B cell (primary cell): ENCODE measurements at regions not wholly inside any gene's neighbourhood (a gene's known extent, or its start where the extent isn't known, plus 50 kb on each side); places are given as distances from the start of the nearest gene placed in this dataset.

ENCODE experiments used
- ATAC-seq: fragments of 200-7000 bp; cut with Tn5 transposase; one replicate; pipeline ENCODE4 v1.10.0; 2021; ENCODE audit warnings: low read depth, mild to moderate bottlenecking, moderate number of reproducible peaks, moderate library complexity
- CTCF ChIA-PET: fragments of 350-600 bp; sonication (Branson Sonifier 250); formaldehyde crosslinking; loops from one replicate; lab custom pipeline; 2021; ENCODE audit warnings: antibody characterized with exemption, inconsistent platforms; lab: Charles Lee
- POLR2A ChIA-PET: fragments of 350-600 bp; sonication (Branson Sonifier 250); formaldehyde crosslinking; loops from one replicate; lab custom pipeline; 2021; ENCODE audit warnings: antibody characterized with exemption; lab: Charles Lee
- DNase-seq: peaks from one replicate; pipeline ENCODE4 v3.0.0; 2013
- H2AFZ ChIP-seq: 2 replicates; pipeline ENCODE4 v1.6.1; 2012; ENCODE audit warnings: mild to moderate bottlenecking, low read depth, low read length; ENCODE audit not compliant: insufficient read depth, poor library complexity, severe bottlenecking
- H3K27ac ChIP-seq, 2 donors: 1 replicate in 1 of 2; 2 replicates in 1 of 2; pipeline ENCODE4 v1.5.1; 2012 to 2013; ENCODE audit warnings: low read length in 2 of 2, mild to moderate bottlenecking in 2 of 2, moderate library complexity in 1 of 2
- H3K27me3 ChIP-seq, 4 experiments: fragments of 200-600 bp in 1 of 4; sonication (generic) in 1 of 4; replicated peaks in 1 of 4; 1 replicate in 2 of 4; 2 replicates in 2 of 4; pipeline versions ENCODE4 v1.6.1 to v1.7.0; 2013 to 2016; ENCODE audit warnings: low read length in 3 of 4, mild to moderate bottlenecking in 2 of 4, mixed read lengths in 1 of 4, moderate library complexity in 1 of 4; ENCODE audit not compliant: insufficient read depth in 4 of 4, control insufficient read depth in 3 of 4; ENCODE audit errors: control extremely low read depth in 1 of 4
- H3K36me3 ChIP-seq, 2 experiments: replicated peaks in 1 of 2; 1 replicate in 1 of 2; 2 replicates in 1 of 2; pipeline versions ENCODE4 v1.6.1 to v1.7.1; 2013; ENCODE audit warnings: low read length in 1 of 2; ENCODE audit not compliant: insufficient read depth in 2 of 2, control insufficient read depth in 1 of 2; ENCODE audit errors: control extremely low read depth in 1 of 2, extremely low read depth in 1 of 2
- H3K4me1 ChIP-seq, 2 donors: fragments of 200-600 bp in 1 of 2; sonication (generic) in 1 of 2; 1 replicate in 1 of 2; 2 replicates in 1 of 2; pipeline versions ENCODE4 v1.5.1 to v1.6.1; 2013 to 2017; ENCODE audit warnings: low read length in 2 of 2; ENCODE audit not compliant: control insufficient read depth in 2 of 2, insufficient read depth in 2 of 2
- H3K4me2 ChIP-seq: replicated peaks from 2 replicates; pipeline ENCODE3; 2012; ENCODE audit warnings: mild to moderate bottlenecking, low read depth, low read length; ENCODE audit not compliant: poor library complexity, severe bottlenecking
- H3K4me3 ChIP-seq, 5 experiments: fragments of 200-600 bp in 1 of 5; sonication (generic) in 1 of 5; 1 replicate in 3 of 5; 2 replicates in 2 of 5; pipeline versions ENCODE4 v1.5.1 to v1.7.0; 2011 to 2016; ENCODE audit warnings: low read length in 4 of 5, mild to moderate bottlenecking in 4 of 5, low read depth in 2 of 5, control low read depth in 1 of 5, moderate library complexity in 1 of 5; ENCODE audit not compliant: insufficient read depth in 1 of 5; ENCODE audit errors: control extremely low read depth in 1 of 5, extremely low read depth in 1 of 5
- H3K79me2 ChIP-seq: fragments of 200-600 bp; sonication (generic); one replicate; pipeline ENCODE4 v1.6.0; 2016; ENCODE audit warnings: low read length; ENCODE audit not compliant: control insufficient read depth, insufficient read depth
- H3K9ac ChIP-seq: fragments of 200-600 bp; sonication (generic); 2 replicates; pipeline ENCODE4 v1.6.1; 2017; ENCODE audit warnings: mild to moderate bottlenecking, low read length, moderate library complexity
- H3K9me3 ChIP-seq, 3 donors: one replicate each; pipeline versions ENCODE4 v1.6.1 to v1.7.1; 2013; ENCODE audit warnings: low read length in 2 of 3; ENCODE audit not compliant: control insufficient read depth in 2 of 3, insufficient read depth in 1 of 3; ENCODE audit errors: control extremely low read depth in 1 of 3
- H4K20me1 ChIP-seq: 2 replicates; pipeline ENCODE4 v1.6.0; 2012; ENCODE audit warnings: mild to moderate bottlenecking, low read length; ENCODE audit not compliant: insufficient read depth, control insufficient read depth, poor library complexity, severe bottlenecking
- H3K27ac Mint-ChIP-seq: one replicate; pipeline ENCODE4 v1.8.0; 2021; ENCODE audit warnings: mixed read lengths
- H3K27me3 Mint-ChIP-seq: one replicate; pipeline ENCODE4 v1.8.0; 2021; ENCODE audit warnings: mixed read lengths
- H3K4me1 Mint-ChIP-seq: one replicate; pipeline ENCODE4 v1.8.0; 2021; ENCODE audit warnings: mixed read lengths
- H3K4me3 Mint-ChIP-seq: one replicate; pipeline ENCODE4 v1.8.0; 2021; ENCODE audit warnings: mixed read lengths
- H3K9me3 Mint-ChIP-seq: one replicate; pipeline ENCODE4 v1.8.0; 2022; ENCODE audit warnings: mixed read lengths; ENCODE audit not compliant: insufficient read depth
- EZH2 ChIP-seq: IDR thresholded peaks from 2 replicates; pipeline ENCODE4 v1.6.1; 2012; ENCODE audit warnings: borderline replicate concordance, low read depth, mild to moderate bottlenecking, moderate library complexity, low read length; ENCODE audit not compliant: insufficient read depth, poor library complexity, severe bottlenecking
- WGBS: methylation state at CpG from one replicate; pipeline ENCODE4 v1.1.5; 2013; ENCODE audit warnings: missing lambda C conversion rate; ENCODE audit not compliant: insufficient coverage; 5-methylcytosine and 5-hydroxymethylcytosine counted together
- intact Hi-C: fragments of 100-400 bp; cut with micrococcal nuclease; formaldehyde crosslinking; loops from one replicate; pipeline ENCODE4 v1.10.0; 2022
- TF ChIP-seq, protein P1 (sequence below): fragments of 200-600 bp; IDR thresholded peaks from one replicate; pipeline ENCODE4 v1.8.0; 2022; ENCODE audit warnings: antibody characterized with exemption, mild to moderate bottlenecking

DNA sequence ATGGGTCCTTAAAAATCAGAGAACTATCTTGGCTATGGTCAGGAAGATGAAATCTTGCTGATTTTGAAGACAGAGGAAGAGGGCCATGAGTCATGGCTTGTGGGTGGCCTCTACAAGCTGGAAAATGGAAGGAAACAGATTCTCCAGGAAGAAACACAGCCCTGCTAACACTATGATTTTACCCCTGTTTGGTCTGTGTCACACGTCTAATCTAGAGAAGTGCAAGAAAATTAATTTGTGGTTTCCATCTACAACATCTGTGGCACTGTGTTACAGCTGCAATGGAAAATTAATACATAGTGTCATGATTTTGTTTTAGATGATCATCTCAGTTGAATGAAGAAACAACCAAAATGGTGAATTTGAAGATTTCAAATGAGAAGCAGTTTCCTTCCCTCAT, 288.7 kb upstream of the NRIP1 start:
- intact Hi-C loops: no loop called here
- H3K4me3 ChIP-seq: no peak overlapping the region
- H3K79me2 ChIP-seq: no peaks in the 10 kb centered on the region
- POLR2A ChIA-PET: no interaction called here
- ATAC-seq (no peak), DNase-seq (no peak)
- H3K27me3 ChIP-seq: no peaks in the 10 kb centered on the region
- Mint-ChIP-seq H3K4me3 (no peak overlapping the region), H3K9me3 (no peaks in the 10 kb centered on the region), H3K4me1 (peaks cover 6% of the 10 kb centered on the region), H3K27me3 (no peaks in the 10 kb centered on the region), H3K27ac (no peak overlapping the region)
- no peak overlapping the region for H2AFZ ChIP-seq
- H3K27ac ChIP-seq: no peak overlapping the region
- no CpG with 5 or more reads among the region's 1 CpG for WGBS
- H4K20me1 ChIP-seq: no peaks in the 10 kb centered on the region
- no peak for TF ChIP-seq EZH2
- TF ChIP-seq, protein P1, sequence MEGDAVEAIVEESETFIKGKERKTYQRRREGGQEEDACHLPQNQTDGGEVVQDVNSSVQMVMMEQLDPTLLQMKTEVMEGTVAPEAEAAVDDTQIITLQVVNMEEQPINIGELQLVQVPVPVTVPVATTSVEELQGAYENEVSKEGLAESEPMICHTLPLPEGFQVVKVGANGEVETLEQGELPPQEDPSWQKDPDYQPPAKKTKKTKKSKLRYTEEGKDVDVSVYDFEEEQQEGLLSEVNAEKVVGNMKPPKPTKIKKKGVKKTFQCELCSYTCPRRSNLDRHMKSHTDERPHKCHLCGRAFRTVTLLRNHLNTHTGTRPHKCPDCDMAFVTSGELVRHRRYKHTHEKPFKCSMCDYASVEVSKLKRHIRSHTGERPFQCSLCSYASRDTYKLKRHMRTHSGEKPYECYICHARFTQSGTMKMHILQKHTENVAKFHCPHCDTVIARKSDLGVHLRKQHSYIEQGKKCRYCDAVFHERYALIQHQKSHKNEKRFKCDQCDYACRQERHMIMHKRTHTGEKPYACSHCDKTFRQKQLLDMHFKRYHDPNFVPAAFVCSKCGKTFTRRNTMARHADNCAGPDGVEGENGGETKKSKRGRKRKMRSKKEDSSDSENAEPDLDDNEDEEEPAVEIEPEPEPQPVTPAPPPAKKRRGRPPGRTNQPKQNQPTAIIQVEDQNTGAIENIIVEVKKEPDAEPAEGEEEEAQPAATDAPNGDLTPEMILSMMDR: no peak
- H3K4me2 ChIP-seq: no peak overlapping the region
- peaks cover 0 to 5% of the 10 kb centered on the region in 2 donors for H3K4me1 ChIP-seq
- no peak overlapping the region for H3K9ac ChIP-seq
- H3K9me3 ChIP-seq: no peaks in the 10 kb centered on the region
- H3K36me3 ChIP-seq: no peaks in the 10 kb centered on the region
- CTCF ChIA-PET: no interaction called here

GRCh38 chr21:15354516-15354915, 289.7 kb upstream of the NRIP1 start:
- Histone ChIP-seq H2AFZ (peak overlapping the region; percentile 36), H3K4me1 (peaks cover 0 to 5% of the 10 kb centered on the region in 2 donors), H3K9ac (no peak overlapping the region), H3K36me3 (no peaks in the 10 kb centered on the region), H3K4me3 (no peak overlapping the region), H3K79me2 (no peaks in the 10 kb centered on the region), H3K9me3 (no peaks in the 10 kb centered on the region), H3K4me2 (peak overlapping the region; percentile 20), H4K20me1 (no peaks in the 10 kb centered on the region), H3K27ac (no peak overlapping the region), H3K27me3 (no peaks in the 10 kb centered on the region)
- no peak overlapping the region for H3K27ac Mint-ChIP-seq
- no peaks in the 10 kb centered on the region for H3K27me3 Mint-ChIP-seq
- DNase-seq (no peak), ATAC-seq (no peak)
- TF ChIP-seq, protein P1: no peak
- TF ChIP-seq EZH2: no peak
- H3K4me3 Mint-ChIP-seq: no peak overlapping the region
- ChIA-PET CTCF (no interaction called here), POLR2A (no interaction called here)
- peaks cover 6% of the 10 kb centered on the region for H3K4me1 Mint-ChIP-seq
- WGBS: no CpG with 5 or more reads among the region's 3 CpGs
- H3K9me3 Mint-ChIP-seq: no peaks in the 10 kb centered on the region
- intact Hi-C loops: no loop called here
